Neutrophil (primary cell): ENCODE measurements at regions not wholly inside any gene's neighbourhood (a gene's known extent, or its start where the extent isn't known, plus 50 kb on each side); places are given as distances from the start of the nearest gene placed in this dataset.

Source experiments
- H3K27ac ChIP-seq: fragments of 200-600 bp; sonication (generic); 2 replicates; pipeline ENCODE4 v1.5.1; 2016; ENCODE audit warnings: mild to moderate bottlenecking, moderate library complexity
- H3K27me3 ChIP-seq: fragments of 200-600 bp; sonication (generic); 2 replicates; pipeline ENCODE4 v1.6.0; 2016; ENCODE audit warnings: mild to moderate bottlenecking
- H3K36me3 ChIP-seq: fragments of 200-600 bp; sonication (generic); 2 replicates; pipeline ENCODE4 v1.5.1; 2017
- H3K4me1 ChIP-seq, 2 experiments: fragments of 200-600 bp in 1 of 2; sonication (generic) in 1 of 2; 1 replicate in 1 of 2; 2 replicates in 1 of 2; pipeline versions ENCODE4 v1.5.1 to v1.6.1; 2013 to 2016; ENCODE audit warnings: low read depth in 1 of 2, low read length in 1 of 2, mild to moderate bottlenecking in 1 of 2, moderate library complexity in 1 of 2; ENCODE audit not compliant: control insufficient read depth in 1 of 2, insufficient read depth in 1 of 2
- H3K4me3 ChIP-seq, 2 experiments: fragments of 200-600 bp in 1 of 2; sonication (generic) in 1 of 2; 1 replicate in 1 of 2; 2 replicates in 1 of 2; pipeline ENCODE4 v1.5.1; 2013 to 2016; ENCODE audit warnings: low read depth in 1 of 2, low read length in 1 of 2, mild to moderate bottlenecking in 1 of 2, moderate library complexity in 1 of 2
- H3K9me3 ChIP-seq: fragments of 200-600 bp; sonication (generic); 2 replicates; pipeline ENCODE4 v1.5.1; 2016
- TF ChIP-seq, protein P1 (sequence below): fragments of 200-600 bp; sonication (generic); IDR thresholded peaks from 2 replicates; pipeline ENCODE4 v1.5.1; 2016; ENCODE audit warnings: antibody characterized with exemption

DNA sequence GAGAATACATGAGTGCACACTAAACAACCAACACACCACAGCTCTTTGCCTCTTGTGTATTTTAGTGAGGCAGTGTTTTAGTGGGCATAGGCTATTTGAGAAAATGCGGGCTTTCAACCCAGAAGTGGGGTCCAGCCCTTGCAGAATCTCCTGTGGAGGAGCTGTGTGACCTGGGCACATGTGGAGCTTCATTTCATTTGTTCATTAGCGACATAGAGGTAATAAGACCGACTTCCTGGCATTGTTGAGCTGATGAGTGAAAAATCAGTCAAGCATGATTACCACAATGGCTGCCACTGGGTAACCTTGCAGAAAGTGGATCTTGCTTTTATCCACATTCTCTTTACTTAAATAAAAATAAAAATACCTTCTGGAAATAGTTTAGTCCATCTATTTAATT is 923.5 kb downstream of the BCL11B start:
- H3K9me3 ChIP-seq, result no peaks in the 10 kb centered on the region
- TF ChIP-seq, protein P1, sequence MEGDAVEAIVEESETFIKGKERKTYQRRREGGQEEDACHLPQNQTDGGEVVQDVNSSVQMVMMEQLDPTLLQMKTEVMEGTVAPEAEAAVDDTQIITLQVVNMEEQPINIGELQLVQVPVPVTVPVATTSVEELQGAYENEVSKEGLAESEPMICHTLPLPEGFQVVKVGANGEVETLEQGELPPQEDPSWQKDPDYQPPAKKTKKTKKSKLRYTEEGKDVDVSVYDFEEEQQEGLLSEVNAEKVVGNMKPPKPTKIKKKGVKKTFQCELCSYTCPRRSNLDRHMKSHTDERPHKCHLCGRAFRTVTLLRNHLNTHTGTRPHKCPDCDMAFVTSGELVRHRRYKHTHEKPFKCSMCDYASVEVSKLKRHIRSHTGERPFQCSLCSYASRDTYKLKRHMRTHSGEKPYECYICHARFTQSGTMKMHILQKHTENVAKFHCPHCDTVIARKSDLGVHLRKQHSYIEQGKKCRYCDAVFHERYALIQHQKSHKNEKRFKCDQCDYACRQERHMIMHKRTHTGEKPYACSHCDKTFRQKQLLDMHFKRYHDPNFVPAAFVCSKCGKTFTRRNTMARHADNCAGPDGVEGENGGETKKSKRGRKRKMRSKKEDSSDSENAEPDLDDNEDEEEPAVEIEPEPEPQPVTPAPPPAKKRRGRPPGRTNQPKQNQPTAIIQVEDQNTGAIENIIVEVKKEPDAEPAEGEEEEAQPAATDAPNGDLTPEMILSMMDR, result no peak
- H3K4me1 ChIP-seq, result no peaks in the 10 kb centered on the region
- H3K27ac ChIP-seq, result no peak overlapping the region
- H3K36me3 ChIP-seq, result no peaks in the 10 kb centered on the region
- no peaks in the 10 kb centered on the region for H3K27me3 ChIP-seq
- no peak overlapping the region for H3K4me3 ChIP-seq

GRCh38 chr14:98350213-98350612 is 921.8 kb downstream of the BCL11B start:
- no peaks in the 10 kb centered on the region for H3K36me3 ChIP-seq
- TF ChIP-seq, protein P1, result no peak

GRCh38 chr14:98364961-98365360 is 907.0 kb downstream of the BCL11B start:
- H3K9me3 ChIP-seq, result no peaks in the 10 kb centered on the region
- H3K4me1 ChIP-seq, result no peaks in the 10 kb centered on the region
- H3K36me3 ChIP-seq, result no peaks in the 10 kb centered on the region
- no peak overlapping the region for H3K27ac ChIP-seq
- TF ChIP-seq, protein P1, result no peak
- H3K4me3 ChIP-seq, result no peak overlapping the region
- no peaks in the 10 kb centered on the region for H3K27me3 ChIP-seq

More at GRCh38 chr14:98350213-98350612, 921.8 kb downstream of the BCL11B start:
- no peak overlapping the region for H3K4me3 ChIP-seq
- H3K4me1 ChIP-seq, result no peaks in the 10 kb centered on the region
- no peaks in the 10 kb centered on the region for H3K27me3 ChIP-seq
- no peaks in the 10 kb centered on the region for H3K9me3 ChIP-seq
- H3K27ac ChIP-seq, result no peak overlapping the region

- no peak overlapping the region for H3K27ac ChIP-seq
- H3K4me1 ChIP-seq, result no peaks in the 10 kb centered on the region
- no peak overlapping the region for H3K4me3 ChIP-seq
- TF ChIP-seq, protein P1, result no peak
- no peaks in the 10 kb centered on the region for H3K27me3 ChIP-seq
- no peaks in the 10 kb centered on the region for H3K36me3 ChIP-seq
- H3K9me3 ChIP-seq, result no peaks in the 10 kb centered on the region
These were observed 905.6 kb downstream of the BCL11B start for GRCh38 chr14:98366429-98366828.

DNA sequence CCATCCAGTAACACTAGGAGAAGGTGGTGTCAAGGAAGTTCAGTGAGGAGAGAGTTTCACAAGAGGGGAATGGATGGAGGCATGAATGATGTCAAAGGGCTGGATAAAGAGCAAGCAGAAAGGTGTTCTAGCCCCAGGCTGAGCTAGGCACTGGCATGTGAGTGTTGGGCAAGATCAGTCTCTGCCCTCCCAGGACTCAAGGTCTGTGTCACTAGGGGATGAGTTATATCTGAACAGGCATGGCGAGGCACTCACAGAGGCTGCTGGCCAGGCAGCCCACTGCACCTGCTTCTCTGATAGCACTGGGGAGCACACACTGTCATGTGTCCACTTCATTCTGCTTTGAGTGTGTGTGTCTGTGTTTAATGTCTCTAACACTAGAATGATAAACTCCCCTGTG is 903.8 kb downstream of the BCL11B start:
- Histone ChIP-seq H3K9me3 (no peaks in the 10 kb centered on the region), H3K4me1 (no peaks in the 10 kb centered on the region), H3K27ac (no peak overlapping the region), H3K27me3 (no peaks in the 10 kb centered on the region), H3K36me3 (no peaks in the 10 kb centered on the region), H3K4me3 (no peak overlapping the region)
- TF ChIP-seq, protein P1, result no peak

DNA sequence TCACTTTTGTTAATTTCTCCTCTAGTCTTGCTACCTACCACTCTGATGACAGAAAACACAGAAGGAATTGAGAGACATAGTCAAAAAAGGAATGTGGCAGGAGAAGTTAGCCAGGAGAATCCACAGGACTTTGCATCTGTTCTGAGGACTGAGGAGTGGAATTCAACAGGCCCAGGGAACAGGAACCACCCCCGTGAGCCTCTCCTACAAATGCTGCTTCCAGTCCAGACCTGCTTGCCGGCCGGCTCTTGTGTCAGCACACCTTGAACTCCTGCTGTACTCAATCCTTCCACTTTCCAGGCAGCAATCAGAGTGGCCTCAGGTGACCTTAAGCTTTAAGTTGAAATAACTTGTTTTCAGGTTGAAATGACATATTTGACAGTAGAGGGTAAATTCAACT is 903.1 kb downstream of the BCL11B start:
- Histone ChIP-seq H3K9me3 (no peaks in the 10 kb centered on the region), H3K4me1 (no peaks in the 10 kb centered on the region), H3K27me3 (no peaks in the 10 kb centered on the region), H3K4me3 (no peak overlapping the region), H3K36me3 (no peaks in the 10 kb centered on the region), H3K27ac (no peak overlapping the region)
- TF ChIP-seq, protein P1, result no peak
